ENCODE measurements at regions not wholly inside any gene's neighbourhood (a gene's known extent, or its start where the extent isn't known, plus 50 kb on each side); places are given as distances from the start of the nearest gene placed in this dataset.

DNA sequence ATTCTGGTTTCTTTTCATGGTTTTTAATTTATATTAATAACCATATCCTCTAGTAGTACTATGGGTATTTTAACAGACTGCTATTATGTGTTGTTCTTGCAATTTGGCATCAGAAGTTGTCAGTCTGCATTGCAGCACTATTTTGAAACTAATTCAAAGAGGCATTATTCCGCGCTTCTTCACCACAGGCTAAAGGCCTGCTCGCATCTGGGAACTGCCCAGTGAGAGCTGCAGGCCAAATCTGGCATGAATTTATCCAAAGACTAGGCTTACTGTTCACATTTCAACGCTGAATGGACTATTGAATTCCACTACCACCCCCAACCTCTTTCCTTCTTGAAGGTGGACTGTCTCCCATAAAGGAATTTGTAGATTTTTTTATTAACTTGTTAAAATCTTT, 310.4 kb upstream of the NR2F2 start:
- CTCF ChIA-PET, result no interaction called here
- DNase-seq (no peak), ATAC-seq (no peak)
- peaks cover 8% of the 10 kb centered on the region for H3K27me3 Mint-ChIP-seq
- H3K9me3 Mint-ChIP-seq, result no peaks in the 10 kb centered on the region
- intact Hi-C loops (cut with micrococcal nuclease), result no loop called here
- H3K36me3 Mint-ChIP-seq (ENCODE audit: low read depth), result no peaks in the 10 kb centered on the region
- TF ChIP-seq, protein P1, sequence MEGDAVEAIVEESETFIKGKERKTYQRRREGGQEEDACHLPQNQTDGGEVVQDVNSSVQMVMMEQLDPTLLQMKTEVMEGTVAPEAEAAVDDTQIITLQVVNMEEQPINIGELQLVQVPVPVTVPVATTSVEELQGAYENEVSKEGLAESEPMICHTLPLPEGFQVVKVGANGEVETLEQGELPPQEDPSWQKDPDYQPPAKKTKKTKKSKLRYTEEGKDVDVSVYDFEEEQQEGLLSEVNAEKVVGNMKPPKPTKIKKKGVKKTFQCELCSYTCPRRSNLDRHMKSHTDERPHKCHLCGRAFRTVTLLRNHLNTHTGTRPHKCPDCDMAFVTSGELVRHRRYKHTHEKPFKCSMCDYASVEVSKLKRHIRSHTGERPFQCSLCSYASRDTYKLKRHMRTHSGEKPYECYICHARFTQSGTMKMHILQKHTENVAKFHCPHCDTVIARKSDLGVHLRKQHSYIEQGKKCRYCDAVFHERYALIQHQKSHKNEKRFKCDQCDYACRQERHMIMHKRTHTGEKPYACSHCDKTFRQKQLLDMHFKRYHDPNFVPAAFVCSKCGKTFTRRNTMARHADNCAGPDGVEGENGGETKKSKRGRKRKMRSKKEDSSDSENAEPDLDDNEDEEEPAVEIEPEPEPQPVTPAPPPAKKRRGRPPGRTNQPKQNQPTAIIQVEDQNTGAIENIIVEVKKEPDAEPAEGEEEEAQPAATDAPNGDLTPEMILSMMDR (IDR thresholded peaks at IDR 0.05), result no peak
- H3K4me3 Mint-ChIP-seq, result no peak overlapping the region
- H3K27ac Mint-ChIP-seq, result no peak overlapping the region
- POLR2A ChIA-PET, result interaction anchor here (0.6 kb wide), 1 partner anchor 1349 kb away, joined by 3 read pairs; no protein-coding TSS in a partner anchor
- no peaks in the 10 kb centered on the region for H3K4me1 Mint-ChIP-seq (ENCODE audit: low read depth)

DNA sequence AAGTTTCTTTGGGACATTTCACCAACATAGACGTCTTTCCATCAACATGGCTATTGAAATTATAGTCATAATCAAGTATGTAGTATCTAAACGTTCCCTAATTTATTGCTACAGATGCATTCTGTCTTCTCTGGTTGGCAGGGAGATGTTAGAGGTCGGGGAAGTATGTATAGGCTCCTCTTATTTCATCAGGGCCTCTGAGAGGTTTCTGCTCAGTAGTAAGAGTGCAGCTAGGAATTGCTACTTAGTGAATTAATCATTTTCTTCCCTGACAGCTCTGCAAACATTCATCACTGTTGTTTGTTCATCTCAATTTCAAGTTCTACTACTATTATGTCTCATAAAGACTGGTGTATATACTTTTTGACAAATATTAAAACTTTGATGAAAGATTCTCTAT, 309.7 kb upstream of the NR2F2 start:
- no peak overlapping the region for H3K27ac Mint-ChIP-seq
- intact Hi-C loops (cut with micrococcal nuclease), result no loop called here
- peaks cover 7% of the 10 kb centered on the region for H3K27me3 Mint-ChIP-seq
- no peak for ATAC-seq
- no peak for DNase-seq
- TF ChIP-seq, protein P1 (IDR thresholded peaks at IDR 0.05), result no peak
- no peak overlapping the region for H3K4me3 Mint-ChIP-seq
- H3K36me3 Mint-ChIP-seq (ENCODE audit: low read depth), result no peaks in the 10 kb centered on the region
- ChIA-PET POLR2A (interaction anchor here (0.6 kb wide), 1 partner anchor 1350 kb away, joined by 3 read pairs; no protein-coding TSS in a partner anchor), CTCF (no interaction called here)
- H3K9me3 Mint-ChIP-seq, result no peaks in the 10 kb centered on the region
- no peaks in the 10 kb centered on the region for H3K4me1 Mint-ChIP-seq (ENCODE audit: low read depth)

DNA sequence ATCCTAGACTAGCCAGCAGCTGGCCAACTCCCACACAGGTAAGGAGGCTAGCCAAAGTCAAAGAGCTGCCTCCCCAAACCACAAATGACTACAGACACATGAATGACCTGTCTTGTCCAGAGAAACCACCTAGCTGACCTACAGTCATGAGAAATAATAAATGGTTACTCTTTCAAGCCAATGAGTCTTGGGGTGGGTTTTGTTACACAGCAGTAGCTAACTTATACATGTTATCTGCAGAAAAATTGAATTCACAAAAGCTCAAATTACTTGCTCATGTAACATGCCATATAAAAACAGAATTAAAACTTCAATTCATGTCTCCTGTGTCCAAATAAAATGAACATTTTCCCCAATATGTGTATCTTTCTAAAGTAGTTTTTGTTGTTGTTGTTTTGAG, 307.4 kb upstream of the NR2F2 start:
- no peaks in the 10 kb centered on the region for H3K4me1 Mint-ChIP-seq (ENCODE audit: low read depth)
- intact Hi-C loops (cut with micrococcal nuclease), result no loop called here
- ChIA-PET POLR2A (no interaction called here), CTCF (no interaction called here)
- no peak for ATAC-seq
- no peak overlapping the region for H3K4me3 Mint-ChIP-seq
- H3K27ac Mint-ChIP-seq, result no peak overlapping the region
- TF ChIP-seq, protein P1 (IDR thresholded peaks at IDR 0.05), result no peak
- DNase-seq, result no peak
- no peaks in the 10 kb centered on the region for H3K9me3 Mint-ChIP-seq
- no peaks in the 10 kb centered on the region for H3K36me3 Mint-ChIP-seq (ENCODE audit: low read depth)
- peaks cover 6% of the 10 kb centered on the region for H3K27me3 Mint-ChIP-seq

DNA sequence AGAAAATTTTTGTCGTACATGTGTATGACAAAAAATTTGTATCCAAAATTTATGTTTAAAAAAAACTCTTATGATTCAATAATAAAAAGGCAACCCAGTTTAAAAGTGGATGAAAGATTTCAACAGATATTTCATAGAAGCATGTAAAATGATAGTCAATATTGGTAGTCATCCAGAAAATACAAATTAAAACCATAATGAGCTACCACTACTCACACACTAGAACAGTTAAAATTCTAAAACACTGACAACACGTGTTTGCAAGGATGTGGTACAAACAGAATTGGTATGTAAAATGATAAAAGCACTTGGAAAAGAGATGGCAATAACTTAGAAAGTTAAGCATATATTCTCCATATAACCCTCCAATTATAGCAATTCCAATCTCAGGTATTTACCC, 303.0 kb upstream of the NR2F2 start:
- no peak overlapping the region for H3K4me3 Mint-ChIP-seq
- ATAC-seq (no peak), DNase-seq (no peak)
- H3K27me3 Mint-ChIP-seq, result peaks cover 16% of the 10 kb centered on the region
- TF ChIP-seq, protein P1 (IDR thresholded peaks at IDR 0.05), result no peak
- no peaks in the 10 kb centered on the region for H3K4me1 Mint-ChIP-seq (ENCODE audit: low read depth)
- H3K9me3 Mint-ChIP-seq, result no peaks in the 10 kb centered on the region
- ChIA-PET CTCF (no interaction called here), POLR2A (no interaction called here)
- intact Hi-C loops (cut with micrococcal nuclease), result no loop called here
- H3K27ac Mint-ChIP-seq, result no peak overlapping the region
- H3K36me3 Mint-ChIP-seq (ENCODE audit: low read depth), result no peaks in the 10 kb centered on the region

DNA sequence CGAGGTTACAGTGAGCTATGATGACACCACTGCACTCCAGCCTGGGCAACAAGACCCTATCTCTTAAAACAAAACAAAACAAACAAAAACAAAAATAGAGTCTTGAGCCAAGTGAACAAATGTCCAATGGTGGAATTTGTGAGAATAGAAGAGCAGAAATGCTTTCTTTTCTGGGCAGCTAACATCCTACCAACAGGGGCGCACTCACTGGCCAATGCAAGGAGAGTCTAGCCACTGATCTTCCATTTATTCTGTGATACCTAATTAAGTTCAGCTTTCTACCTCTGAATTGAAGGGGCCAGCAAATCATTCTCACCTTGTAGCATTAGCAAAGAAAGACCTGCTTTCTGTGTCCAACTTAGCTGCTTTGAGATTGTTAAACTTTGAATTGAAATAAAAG, 301.9 kb upstream of the NR2F2 start:
- TF ChIP-seq, protein P1 (IDR thresholded peaks at IDR 0.05), result no peak
- H3K4me3 Mint-ChIP-seq, result no peak overlapping the region
- no peaks in the 10 kb centered on the region for H3K9me3 Mint-ChIP-seq
- DNase-seq (no peak), ATAC-seq (no peak)
- ChIA-PET CTCF (no interaction called here), POLR2A (no interaction called here)
- no peaks in the 10 kb centered on the region for H3K36me3 Mint-ChIP-seq (ENCODE audit: low read depth)
- no peak overlapping the region for H3K27ac Mint-ChIP-seq
- H3K4me1 Mint-ChIP-seq (ENCODE audit: low read depth), result no peaks in the 10 kb centered on the region
- H3K27me3 Mint-ChIP-seq, result peaks cover 16% of the 10 kb centered on the region
- intact Hi-C loops (cut with micrococcal nuclease), result no loop called here

Data from activated CD8-positive, alpha-beta T cell treated with anti-CD3 and anti-CD28 coated beads for 36 hours (primary cell).